GM21423 (cell line): ENCODE measurements at regions not wholly inside any gene's neighbourhood (a gene's known extent, or its start where the extent isn't known, plus 50 kb on each side); places are given as distances from the start of the nearest gene placed in this dataset.

Source experiments
- ATAC-seq: cut with Tn5 transposase; IDR thresholded peaks from one replicate; pipeline ENCODE4 v1.9.1; 2021; ENCODE audit warnings: mild to moderate bottlenecking, moderate library complexity; ENCODE audit not compliant: unreplicated experiment

DNA sequence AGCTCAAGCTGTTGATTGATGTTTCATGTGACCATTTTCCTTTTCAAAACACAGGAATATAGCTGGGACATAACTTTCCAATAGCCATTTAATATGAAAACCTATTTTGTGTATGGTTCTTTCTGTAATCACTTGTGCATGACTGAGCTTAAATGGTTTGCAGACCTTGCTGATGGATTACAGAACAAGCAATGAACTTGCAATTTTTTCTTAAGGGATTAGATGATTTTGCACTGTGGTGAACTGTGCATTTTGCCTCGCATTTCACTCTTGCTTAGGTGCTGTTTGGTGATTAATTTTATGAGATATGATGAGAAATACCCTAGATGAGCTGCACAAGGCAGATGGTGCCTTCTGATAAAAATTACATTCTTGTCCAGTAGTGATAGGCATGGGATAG is 419.0 kb upstream of the FBXO33 start:
- ATAC-seq = no peak

DNA sequence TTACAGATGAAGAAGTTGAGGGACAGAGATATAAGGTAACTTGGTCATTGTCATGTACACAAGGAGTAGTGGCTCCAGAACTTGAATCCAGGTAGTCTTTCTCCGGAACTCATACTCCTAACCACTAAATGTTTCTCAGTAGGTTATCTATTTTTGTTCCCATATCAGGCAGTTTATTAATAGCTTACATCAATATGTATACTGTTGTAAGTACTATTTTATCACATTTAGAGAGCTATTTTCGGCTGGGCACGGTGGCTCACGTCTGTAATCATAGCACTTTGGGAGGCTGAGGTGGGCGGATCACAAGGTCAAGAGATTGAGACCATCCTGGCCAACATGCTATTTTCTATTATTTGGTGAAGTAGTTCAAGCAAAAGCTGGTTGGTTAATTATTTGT is 415.6 kb upstream of the FBXO33 start:
- ATAC-seq = no peak

DNA sequence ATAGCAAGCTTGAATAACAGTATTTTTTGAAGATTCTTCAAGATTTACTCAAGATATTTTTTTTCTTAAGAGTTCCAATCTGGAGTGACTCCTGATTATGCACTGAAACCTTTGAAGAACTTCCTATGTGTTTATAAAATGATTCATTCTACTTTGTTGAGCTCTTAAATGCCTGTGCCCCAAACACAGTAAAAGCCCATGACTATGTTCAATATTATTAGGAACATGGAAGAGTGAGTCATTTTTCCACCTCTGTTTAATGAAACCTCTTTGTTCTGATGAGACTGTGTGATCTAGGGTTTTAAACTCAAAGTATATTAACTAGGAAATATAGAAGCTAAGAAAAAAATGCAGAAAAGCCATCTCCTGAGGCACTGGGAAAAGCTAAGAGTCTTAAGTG is 415.0 kb upstream of the FBXO33 start:
- no peak for ATAC-seq

DNA sequence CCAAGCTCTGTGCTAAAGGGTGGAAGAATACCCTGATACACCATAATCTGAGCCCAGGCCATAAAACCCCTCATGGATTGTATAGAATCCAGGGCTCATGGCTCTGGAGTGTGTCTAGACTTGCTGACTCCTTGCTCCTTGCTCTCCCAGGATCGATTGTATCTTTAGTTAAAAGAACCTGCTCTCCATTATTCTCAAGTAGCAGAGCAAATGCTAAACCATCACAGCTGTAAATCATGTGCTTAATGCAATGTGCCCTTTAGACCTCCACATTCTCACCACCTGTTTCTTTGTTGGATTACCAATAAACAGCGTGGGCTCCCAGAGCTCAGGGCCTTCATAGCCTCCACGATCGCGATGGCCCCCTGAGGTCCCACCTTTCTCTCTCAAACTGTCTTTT is 411.6 kb upstream of the FBXO33 start:
- ATAC-seq = no peak

DNA sequence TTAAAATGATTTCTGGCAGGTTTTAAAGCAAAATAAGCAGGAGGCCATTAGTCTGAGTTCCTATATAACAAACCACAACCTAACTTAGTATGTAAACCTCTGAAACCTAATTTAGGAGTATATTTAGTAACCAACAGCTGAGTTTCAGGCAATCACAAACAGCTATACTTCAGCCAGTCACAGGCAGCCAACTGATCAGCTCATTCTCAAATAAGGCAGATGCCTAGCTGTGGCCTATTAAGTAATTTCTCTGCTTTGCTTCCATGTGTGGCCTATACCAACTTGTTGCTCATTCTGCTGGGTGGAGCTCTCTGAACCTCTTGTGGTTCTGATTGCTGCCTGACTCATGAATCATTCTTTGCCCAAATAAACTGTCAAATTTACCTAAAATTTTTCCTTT is 408.9 kb upstream of the FBXO33 start:
- ATAC-seq = peak; percentile 58

DNA sequence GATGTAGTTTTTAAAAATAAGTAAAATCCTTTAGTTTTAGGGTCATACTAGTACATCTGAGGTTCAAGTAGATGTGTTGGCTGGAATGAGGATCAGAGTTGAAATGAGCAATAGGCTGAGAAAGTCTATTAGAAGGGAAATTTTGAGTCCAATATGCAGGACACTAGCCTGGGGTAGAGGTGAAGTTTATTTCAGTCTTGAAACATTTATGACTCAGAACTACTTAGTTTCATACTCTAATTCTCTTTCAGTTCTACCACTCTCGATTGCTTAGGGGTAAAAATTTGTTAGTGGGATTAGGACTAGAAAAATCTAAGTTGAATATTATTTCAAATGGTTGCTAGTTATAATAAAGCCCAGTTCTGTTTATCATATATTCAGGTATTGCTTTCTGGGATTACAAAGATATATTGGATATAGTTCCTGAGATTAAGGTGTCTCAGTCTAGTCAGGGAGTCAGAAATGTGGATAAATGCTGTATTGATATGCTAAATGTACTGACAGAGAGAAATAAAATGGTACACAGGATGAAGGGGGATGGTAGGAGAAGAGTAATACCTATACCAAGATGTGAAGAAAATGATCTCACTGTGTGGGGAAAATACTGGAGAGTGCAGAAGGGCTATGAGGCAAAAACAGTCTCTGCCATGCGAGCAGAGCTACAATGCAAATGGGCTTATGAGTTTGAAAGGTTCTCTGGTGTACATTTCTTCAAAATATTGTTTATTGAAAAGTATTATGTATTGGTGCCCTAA is 395.8 kb upstream of the FBXO33 start:
- peak; percentile 97 for ATAC-seq

DNA sequence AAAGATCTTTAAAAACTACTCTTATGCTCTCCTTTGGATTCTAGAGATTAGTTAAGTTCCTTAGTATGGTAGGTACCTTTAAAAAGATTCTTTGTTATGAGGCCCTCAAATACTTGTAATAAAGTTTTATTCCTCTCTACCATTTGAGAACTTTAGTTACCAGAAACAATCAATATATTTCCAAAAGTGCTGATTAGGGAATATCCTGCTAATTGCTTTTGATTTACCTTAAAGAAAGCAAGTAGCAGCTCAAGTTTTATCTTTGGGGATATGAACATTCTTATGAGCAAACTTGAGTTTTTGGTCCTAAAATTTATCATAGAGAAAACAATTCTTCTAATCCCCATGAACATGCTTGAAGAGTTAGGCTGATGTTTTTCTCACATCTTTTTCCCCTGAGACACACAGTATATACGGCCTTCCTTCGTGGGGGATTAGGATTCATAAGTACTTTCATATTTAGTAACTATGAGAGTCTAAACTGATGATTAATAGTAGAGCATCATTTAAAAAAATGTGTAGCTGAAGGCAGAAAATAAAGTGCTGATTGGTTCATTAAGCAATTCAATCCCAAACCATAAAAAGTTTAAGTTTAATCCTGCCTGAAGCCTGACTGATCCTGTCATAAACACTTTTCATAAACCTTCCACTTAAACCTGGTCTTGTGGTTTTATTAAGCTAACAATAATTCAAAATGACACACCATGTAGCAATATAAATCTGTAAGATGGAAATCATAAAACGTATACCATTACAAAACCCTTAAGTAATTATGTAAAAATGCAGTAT is 380.5 kb upstream of the FBXO33 start:
- ATAC-seq = no peak

DNA sequence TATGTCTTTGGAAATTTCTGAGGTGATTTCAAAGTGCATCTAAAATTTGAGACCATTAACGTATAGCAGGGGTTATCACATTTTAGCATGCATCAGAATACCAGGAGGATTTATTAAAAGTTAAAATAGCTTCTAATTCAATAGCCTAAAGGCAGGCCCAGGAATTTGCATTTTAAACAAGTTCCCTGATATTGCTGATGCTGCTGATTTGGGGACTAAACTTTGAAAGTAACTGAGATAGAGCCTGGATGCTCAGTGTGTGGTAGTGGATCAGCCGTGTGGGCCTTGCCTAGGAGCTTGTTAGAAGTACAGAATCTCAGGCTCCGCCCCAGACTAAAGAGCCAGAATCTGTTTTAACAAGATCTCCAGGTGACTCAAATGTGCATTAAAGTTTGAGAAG is 375.0 kb upstream of the FBXO33 start:
- no peak for ATAC-seq

DNA sequence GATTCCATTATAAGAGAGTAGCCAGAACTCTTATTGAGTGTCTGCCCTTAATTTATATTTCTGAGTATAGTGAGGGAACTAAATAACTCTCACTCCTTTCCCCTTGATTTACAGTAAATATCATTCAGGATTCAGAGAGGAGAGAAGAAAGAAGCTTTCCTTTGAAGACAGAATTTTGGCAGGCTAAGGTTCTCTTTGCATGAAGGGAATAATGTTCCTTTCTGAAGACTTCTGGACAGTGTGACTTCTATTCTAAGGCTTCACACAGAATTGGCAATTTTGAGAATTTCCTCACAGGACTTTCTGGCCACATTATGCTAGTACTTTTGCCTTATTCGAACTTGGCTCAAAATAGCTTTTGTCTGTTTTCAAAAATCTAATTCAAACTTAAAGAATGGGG is 352.2 kb upstream of the FBXO33 start:
- ATAC-seq = no peak

DNA sequence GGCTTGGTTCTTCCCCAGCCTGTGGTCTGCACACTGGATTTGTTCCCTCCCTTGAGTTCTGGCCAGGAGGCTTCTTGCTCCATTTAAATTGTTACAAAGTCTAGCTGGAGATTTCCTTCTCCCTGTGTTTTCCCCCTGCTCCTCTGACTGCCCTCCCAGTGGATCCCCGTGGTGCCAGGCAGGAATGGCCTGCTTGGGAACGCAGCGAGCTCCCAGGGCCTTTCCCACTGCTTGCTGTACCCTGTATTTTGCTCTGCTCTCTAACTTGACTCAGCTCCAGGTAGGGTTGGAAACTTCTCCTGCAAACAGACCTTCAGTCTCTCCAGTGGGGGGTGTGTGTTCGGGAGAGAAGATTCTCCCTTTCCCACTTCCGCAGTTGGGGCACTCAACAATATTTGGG is 349.2 kb upstream of the FBXO33 start:
- ATAC-seq = no peak

DNA sequence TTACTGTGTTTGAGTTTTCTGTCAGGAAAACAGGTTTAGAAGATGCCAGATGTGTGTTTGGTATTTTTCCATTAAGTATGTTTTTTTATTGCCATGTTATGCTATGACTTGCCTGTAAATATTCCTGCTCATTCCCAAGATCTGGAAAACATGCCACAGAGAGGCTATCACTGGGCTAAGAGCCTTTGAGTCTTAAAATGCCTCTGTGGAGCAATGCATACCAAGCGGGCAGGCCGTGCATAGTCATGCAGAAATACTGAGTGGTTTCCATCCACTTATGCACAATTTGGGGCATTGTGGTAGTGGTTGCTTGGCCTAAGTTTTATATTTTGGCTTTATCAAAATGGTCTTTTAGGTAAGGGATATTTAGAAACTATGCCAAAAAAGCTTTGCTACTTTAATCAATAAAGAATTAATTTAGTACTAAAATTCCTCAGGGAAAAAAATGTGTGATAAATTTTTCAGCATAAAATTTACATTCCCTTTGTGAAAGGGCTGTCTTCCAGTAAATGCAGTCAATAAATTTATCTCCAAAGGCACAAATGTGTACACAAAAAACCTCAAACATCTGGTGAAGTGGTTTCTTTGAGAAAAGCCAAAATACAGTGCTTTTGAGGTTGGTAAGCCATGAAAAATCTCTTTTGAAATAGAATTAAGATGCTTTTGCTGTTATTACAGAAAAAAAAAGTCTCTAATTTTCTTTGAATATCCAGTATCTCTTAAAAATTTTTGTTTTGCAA is 341.3 kb upstream of the FBXO33 start:
- ATAC-seq = no peak

DNA sequence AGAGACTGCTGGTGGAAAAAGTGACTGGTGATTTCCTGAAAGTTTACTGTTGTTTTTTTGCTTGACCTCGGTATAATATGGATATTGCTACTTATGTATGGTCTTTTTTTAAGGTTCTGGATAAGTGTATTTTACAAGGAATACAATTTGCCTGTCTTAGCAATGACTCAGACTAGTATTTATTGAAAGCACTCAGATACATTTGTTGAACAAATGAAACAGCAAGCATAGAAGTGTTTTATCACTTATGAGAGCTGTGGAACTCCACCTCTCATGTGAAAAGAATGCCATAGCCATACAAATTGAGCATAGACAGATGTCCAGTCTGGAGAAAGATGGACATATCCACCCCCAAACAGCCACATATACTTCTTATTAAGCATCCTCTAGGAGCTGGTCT is 340.4 kb upstream of the FBXO33 start:
- no peak for ATAC-seq

DNA sequence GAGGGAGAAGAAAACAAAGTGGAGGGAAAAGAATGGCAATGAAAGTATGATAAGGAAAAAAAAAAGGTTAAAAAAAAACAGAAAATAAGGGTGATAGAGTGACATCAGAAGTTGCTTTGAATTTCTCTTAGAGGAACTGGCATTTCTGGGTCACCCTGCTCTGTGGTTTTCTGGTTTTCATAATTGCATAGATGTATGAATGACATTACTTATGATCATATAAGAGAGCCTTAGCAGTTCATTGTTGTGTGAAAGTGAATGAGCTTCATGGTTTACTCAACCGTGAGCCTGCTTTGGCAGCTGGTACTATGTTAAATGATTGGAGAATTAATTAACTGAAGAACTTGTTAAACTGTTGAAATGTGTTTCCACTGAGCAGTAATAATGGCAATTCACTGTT is 336.4 kb upstream of the FBXO33 start:
- no peak for ATAC-seq

DNA sequence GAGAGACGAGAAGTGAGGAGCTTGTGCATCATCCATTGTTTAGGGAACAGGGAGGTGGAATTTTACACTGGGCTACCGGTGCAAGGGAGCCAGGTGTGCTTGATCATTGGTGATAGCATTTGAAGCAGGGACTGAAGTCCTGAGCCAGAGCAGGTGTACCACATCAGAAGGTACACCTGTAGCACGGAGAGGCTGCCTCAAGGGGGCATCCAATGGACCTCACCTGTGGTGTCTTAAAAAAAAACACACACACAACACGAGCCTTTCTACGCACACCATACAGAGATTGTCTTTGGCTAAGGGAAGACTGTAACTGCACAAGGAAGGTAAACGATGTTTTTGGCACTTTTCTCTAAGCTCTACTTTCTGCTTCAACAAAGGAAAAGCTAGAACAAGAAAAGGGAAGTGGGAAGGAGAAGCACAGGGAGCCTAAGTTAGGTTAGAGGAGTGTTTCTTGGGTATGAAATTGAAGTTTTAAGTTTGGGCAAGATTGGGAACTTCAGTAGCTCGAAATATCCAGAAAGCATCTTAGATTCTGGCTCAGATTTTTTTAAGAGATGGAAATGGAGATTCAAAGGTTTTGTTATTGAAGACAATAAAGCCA is 334.3 kb upstream of the FBXO33 start:
- ATAC-seq = no peak

DNA sequence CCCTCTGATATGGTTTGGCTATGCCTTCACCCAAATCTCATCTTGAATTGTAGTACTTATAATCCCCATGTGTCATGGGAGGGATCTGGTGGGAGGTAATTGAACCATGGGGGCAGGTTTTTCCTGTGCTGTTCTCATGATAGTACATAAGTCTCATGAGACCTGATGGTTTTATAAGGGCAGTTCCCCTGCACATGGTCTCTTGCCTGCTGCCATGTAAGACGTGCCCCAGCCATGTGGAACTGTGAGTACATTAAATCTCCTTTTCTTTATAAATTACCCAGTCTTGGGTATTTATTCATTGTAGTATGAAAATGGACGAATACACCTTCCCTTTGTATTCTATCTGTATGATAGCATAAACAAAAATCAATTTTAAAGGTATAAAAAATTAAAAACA is 333.4 kb upstream of the FBXO33 start:
- ATAC-seq = no peak

DNA sequence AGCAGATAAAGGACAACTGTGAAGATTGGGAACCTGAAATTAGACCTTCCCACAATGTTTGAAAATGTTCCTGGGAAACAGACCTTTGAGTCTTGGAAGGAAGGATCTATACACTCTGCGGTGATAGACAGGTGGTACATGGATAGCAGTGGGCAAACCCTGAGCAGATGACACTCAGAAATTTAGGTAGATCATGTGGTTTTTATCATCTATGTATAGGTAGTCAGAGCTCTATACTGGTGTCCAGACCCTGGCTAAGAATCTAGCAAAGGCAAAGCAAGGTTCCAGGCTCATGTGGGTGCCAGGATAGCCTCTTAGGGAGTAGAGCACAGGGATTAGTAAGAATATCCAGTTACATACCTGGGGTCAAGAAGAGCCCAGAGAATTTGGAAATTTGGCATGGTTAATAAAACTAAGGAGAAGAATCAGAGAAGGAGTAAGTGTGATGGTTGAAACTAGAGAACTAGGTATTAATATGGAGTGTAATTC is 331.2 kb upstream of the FBXO33 start:
- peak; percentile 40 for ATAC-seq

DNA sequence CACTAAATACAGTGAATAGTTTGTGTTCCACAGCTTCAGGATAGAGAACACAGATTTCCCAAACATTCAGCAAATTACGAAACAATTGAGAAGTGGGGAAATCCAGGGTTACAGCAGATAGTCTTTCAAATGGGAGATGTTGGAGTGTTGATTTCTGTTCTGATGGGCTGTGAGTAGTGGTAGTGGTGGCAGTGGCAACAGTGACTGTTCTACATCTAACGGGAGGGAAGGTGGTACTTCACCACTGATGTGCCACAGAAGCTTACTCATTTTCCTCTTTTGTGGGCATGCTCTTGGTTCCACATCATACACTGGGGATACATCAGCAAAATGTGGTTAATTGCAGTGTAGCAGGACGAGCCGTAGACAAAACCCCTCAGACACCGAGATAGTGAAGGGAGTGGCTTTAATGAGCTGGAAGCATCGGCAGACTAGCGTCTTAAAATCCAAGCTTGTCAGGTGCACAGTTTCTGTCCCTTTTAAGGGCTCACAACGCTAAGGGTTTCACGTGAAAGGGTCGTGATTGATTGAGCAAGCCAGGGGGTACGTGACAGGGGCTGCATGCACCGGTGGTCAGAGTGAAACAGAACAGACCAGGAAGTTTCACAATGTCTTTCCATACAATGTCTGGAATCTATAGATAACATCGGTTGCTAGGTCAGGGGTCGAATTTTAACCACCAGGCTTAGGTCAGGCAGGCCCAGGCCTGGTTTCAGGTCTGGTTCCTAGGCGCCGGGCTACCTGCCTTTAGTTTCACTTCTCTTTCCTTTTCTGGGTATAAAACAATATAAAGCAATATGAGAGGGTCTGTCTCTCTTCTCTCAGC is 330.6 kb upstream of the FBXO33 start:
- ATAC-seq = peak; percentile 75

DNA sequence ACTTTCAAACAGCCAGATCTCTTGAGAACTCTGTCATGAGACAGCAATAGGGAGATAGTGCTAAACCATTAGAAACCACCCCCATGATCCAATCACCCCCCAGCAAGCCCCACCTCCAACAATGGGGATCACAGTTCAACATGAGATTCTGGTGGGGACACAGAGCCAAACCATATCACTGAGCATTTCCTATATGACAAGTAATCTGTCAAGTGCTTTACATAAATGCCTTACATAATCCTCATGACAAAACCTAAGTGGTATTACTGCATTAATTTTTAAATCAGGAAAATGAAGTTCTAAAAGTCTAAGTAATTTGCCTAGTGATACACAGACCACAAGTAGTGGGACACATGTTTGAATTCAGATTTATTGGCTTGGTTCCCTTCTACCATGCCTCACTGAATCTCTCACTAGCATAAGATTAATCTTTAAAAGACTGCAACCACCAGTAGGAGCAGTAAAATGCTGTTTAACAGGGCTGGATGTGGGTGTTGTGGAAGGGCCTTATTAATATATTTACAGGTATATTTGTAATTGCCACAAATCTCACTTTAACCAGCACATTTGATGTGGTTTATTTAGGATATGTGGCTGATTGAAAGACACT is 323.1 kb upstream of the FBXO33 start:
- peak; percentile 89 for ATAC-seq

DNA sequence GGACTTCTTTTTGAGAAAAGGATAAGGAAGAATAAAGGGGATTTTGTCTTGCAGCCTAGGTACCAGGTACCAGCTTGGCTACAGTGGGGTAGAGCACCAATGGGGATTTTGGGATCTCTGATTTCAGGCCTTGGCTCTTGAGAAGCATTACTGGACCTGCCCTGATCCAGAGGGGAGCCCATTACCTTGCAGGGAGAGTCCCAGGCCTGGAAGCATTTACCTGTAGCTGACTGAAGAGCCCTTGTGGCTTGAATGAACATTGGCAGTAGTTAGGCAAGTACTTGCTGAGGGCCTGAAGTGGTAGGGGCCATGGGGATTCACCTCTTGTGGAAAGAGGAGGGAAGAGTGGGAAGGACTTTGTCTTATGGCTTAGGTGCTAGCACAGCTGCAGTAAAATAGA is 308.2 kb upstream of the FBXO33 start:
- ATAC-seq = no peak

DNA sequence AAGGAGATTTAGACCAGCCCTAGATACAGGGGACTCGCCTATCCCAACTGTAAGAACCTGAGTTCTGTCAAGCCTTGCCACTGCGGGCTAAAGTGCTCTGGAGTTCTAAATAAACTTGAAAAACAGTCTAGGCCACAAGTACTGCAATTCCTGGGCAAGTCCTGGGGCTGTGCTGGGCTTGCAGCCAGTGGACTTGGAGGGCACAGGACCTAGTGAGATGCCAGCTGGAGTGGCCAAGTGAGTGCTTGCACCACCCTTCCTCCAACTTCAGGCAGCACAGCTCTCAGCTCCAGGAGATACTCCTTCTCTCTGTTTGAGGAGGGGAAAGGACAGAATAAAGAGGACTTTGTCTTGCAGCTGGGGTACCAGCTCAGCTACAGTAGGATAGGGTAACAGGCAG is 307.6 kb upstream of the FBXO33 start:
- no peak for ATAC-seq
